SH-SY5Y (cell line): ENCODE measurements at regions not wholly inside any gene's neighbourhood (a gene's known extent, or its start where the extent isn't known, plus 50 kb on each side); places are given as distances from the start of the nearest gene placed in this dataset.

ENCODE experiments used
- GATA2 ChIP-seq: IDR thresholded peaks from 2 replicates; pipeline ENCODE4 v1.6.1; 2011; ENCODE audit warnings: mild to moderate bottlenecking, low read depth, low read length
- GATA3 ChIP-seq: IDR thresholded peaks from 2 replicates; pipeline ENCODE4 v1.6.1; 2011; ENCODE audit warnings: low read depth, mild to moderate bottlenecking, low read length, moderate library complexity

- TF ChIP-seq GATA2, result no peak
- TF ChIP-seq GATA3, result no peak
These were observed 248.8 kb upstream of the CDIN1 start for GRCh38 chr15:36330598-36330997.
